CD4-positive, alpha-beta T cell treated with Interleukin-10 for 1 hour (primary cell): ENCODE measurements at regions not wholly inside any gene's neighbourhood (a gene's known extent, or its start where the extent isn't known, plus 50 kb on each side); places are given as distances from the start of the nearest gene placed in this dataset.

ENCODE experiments used
- DNase-seq: peaks from one replicate; pipeline ENCODE4 v3.0.0-alpha.2; 2020

DNA sequence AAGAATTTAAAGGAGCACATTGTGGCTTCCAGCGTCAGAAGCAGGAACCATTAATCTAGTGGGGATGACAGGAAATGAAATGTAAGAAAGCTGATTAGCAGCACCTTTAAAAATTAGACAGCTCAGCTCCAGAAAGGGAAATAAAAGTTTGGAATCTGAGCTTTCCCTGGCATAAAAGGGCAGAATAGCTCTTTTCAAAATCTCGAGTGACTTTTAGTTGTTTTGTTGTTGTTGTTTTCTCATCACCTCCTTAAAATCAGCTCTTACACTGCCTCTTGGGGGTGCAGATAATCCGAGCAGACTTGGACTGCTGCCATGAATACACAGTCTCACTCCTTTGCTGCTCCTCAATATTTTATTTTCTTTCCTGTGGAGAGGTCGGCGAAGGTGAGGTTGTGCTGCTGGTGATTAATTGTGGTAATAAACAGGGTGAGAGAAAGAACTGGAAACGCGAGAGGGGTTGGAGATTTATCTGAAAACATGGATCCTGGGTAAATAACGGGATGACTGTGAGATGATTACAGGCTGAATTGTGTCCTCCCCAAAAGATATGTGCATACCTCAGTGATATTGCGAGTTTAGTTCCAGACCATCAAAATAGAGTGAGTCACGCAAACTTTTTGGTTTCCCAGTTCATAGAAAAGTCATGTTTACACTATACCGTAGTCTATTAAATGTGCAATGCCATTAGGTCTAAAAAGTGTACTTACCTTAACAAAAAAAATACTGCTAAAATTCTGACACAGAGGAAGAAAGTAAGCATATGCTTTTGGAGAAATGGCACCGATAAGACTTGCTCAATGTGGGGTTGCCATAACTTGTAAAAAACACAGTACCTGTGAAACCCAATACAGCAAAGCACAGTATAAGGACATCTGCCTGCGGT is 787.7 kb downstream of the UQCRFS1 start:
- DNase-seq = no peak

- no peak for DNase-seq
These were observed 788.3 kb downstream of the UQCRFS1 start for GRCh38 chr19:28424662-28425045.

- no peak for DNase-seq
These were observed 788.9 kb downstream of the UQCRFS1 start for GRCh38 chr19:28424077-28424476.

- DNase-seq = no peak
These were observed 789.9 kb downstream of the UQCRFS1 start for GRCh38 chr19:28422791-28423650.

- no peak for DNase-seq
These were observed 790.9 kb downstream of the UQCRFS1 start for GRCh38 chr19:28422046-28422445.

DNA sequence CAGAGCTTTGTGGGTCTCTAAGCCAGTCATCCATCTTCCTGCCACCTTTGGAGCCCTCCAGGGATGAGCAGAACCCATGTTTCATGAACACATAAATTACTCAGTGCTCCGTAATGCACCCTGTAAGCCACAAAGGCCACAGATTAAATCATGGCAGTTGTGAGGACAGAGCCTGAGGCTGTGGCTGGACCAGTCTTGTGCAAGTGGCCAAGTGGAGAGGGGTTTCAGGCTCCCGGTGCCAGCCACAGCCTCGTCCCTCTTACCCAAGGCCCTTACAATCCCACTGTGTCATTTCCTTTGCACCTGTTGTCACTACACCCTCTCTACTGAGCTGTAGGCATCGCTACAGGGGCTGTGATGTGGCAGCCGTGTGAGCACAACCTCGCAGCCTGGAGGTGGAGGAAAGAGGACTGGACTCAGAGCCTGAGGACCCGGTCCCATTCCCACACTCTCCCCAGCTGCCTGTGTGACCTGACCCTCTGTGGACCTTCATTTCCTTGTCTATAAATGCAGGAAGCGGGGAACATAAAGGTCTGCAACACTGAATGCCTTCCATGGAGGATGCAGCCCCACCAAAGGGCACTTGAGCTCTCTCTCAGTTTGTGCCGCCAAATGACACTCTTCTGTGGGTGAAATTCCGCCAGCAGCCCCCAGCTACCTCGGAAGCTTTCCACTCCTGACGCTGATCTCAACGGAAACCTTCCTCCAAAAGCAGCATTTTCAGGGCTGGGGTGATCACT is 792.0 kb downstream of the UQCRFS1 start:
- DNase-seq = no peak

GRCh38 chr19:28419312-28419711 is 793.6 kb downstream of the UQCRFS1 start:
- no peak for DNase-seq

GRCh38 chr19:28417361-28417760 is 795.6 kb downstream of the UQCRFS1 start:
- no peak for DNase-seq

- DNase-seq = no peak
These were observed 796.7 kb downstream of the UQCRFS1 start for GRCh38 chr19:28416245-28416644.

- DNase-seq = no peak
These were observed 798.2 kb downstream of the UQCRFS1 start for GRCh38 chr19:28414748-28415147.

- no peak for DNase-seq
These were observed 803.1 kb downstream of the UQCRFS1 start for GRCh38 chr19:28409859-28410258.

GRCh38 chr19:28406966-28407365 is 806.0 kb downstream of the UQCRFS1 start:
- no peak for DNase-seq

- DNase-seq = no peak
These were observed 807.6 kb downstream of the UQCRFS1 start for GRCh38 chr19:28405346-28405742.

DNA sequence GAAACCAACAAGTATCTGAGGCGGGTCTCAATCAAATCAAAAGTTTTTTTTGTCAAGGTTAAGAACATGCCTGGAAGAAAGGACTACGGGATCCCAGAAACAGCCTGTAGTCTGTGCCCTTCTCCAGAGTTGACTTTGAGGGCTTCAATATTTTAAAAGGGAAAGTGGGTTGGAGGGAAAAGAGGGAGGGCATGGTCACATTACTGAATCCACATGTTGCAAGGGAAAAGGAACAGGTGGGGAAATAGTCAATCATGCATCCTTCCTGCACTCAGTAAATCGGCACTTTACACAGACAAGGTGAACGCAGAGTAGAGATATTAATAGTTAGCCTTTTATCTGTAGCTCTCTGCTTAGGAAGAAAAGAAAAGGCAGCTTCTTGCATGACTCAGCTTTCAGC is 808.5 kb downstream of the UQCRFS1 start:
- DNase-seq = no peak

DNA sequence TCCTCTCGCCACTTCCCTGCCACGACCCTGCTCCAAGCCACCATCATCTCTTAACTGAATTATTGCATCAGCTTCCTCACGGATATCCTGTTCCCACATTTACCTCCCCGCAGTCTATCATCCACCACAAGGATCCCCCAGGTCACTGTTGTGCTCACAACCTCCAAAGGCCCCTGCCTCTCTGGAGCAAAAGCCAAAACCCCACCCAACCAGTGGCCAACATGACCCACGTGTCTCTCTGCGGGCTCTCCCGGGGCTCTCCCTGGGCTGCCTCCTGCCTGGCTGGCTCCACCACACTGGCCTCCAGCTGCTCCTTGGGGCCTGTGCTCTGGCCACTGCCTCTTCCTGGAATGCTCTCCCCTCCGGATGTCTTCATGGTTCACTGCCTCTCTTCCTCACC is 809.3 kb downstream of the UQCRFS1 start:
- no peak for DNase-seq

DNA sequence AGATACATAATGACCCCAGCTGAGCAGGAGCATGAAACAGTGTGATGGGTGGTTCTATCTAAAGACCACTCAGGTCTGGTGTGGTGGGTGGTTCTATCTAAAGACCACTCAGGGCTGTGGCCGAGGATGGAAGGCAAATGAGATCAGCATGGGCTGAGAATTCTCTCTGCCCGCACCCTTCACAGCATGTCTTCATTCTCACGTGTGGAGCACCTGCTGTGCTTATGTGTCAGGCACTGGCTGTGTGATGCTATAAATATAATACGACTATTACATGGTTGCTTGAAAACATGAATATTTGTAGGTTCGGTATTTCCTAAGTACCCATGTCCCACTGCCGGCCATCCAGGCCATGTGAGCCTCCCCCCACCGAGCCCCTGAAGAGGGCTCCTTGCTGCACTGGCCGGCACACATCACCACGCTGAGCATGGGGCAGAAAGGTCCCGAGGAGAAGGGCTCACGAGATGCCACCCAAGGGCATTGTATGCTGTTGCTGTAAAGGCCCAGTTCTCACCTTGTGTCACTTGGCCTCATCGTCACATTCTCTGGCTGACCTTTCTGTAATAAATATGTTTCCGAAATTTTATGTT is 810.2 kb downstream of the UQCRFS1 start:
- no peak for DNase-seq

DNA sequence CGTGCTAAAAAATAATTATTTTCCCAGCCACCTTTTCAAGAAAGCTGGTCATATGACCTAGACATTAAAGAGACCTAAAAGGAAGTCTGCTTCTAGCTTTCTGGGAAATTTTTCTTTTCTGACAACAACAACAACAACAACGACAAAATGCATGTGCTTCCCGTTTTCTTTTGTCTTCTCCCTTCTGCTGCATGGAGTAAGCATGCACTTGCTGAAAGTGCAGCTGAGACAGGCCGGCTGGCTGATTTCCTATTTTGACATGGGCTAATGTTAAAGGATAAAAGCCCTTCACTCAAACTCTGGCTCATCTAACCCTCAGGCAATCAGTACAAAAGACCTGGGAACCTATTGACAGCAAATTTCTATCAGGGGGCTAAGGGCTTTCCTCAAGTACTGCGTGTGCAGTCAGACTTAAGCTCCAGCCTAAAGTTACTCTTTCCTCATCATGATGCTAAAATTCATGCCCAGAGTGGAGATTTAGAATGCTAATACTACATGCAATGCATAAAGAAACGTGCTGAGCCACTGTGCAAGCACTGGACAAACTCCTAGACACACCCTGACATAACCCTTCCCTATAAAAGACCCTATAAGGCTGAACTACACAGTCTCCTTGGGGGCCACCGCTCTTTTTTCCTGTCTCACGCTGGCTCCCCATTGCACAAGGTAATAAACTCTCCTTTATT is 811.1 kb downstream of the UQCRFS1 start:
- no peak for DNase-seq

- DNase-seq = no peak
These were observed 811.8 kb downstream of the UQCRFS1 start for GRCh38 chr19:28400953-28401671.

GRCh38 chr19:28399187-28399586 is 813.8 kb downstream of the UQCRFS1 start:
- no peak for DNase-seq

DNA sequence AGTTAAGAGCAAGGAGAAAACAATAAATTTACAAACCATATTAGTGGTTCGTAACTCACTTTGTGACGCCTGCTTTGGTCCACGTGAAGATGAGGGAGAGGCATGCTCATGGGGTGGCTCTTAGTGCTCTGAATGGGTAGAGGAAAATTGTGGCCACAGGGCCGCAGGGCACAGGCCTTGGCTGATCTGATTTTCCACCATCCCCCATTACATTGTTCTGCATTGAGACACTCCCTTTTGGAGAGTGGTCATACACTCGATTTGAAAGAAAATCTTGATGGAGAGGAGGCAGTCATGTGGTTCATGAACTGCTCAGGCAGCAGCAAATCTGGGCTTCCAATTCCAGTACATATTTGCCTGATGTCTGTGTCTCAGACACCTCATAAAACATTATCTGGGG is 815.2 kb downstream of the UQCRFS1 start:
- no peak for DNase-seq

GRCh38 chr19:28397306-28397705 is 815.6 kb downstream of the UQCRFS1 start:
- no peak for DNase-seq
